HFFc6 (cell line): ENCODE measurements at regions not wholly inside any gene's neighbourhood (a gene's known extent, or its start where the extent isn't known, plus 50 kb on each side); places are given as distances from the start of the nearest gene placed in this dataset.

Source experiments
- DNase-seq: peaks from one replicate; pipeline ENCODE4 v3.0.0-alpha.2; 2018
- H3K27ac Mint-ChIP-seq: 2 replicates; pipeline ENCODE4 v1.8.0; 2020; ENCODE audit warnings: mild to moderate bottlenecking, mixed read lengths
- H3K27me3 Mint-ChIP-seq: 2 replicates; pipeline ENCODE4 v1.8.0; 2021; ENCODE audit warnings: mild to moderate bottlenecking, moderate library complexity, mixed read lengths; ENCODE audit not compliant: insufficient read depth
- H3K36me3 Mint-ChIP-seq: 2 replicates; pipeline ENCODE4 v1.8.0; 2021; ENCODE audit warnings: low read depth, mixed read lengths
- H3K4me1 Mint-ChIP-seq: 2 replicates; pipeline ENCODE4 v1.8.0; 2020; ENCODE audit warnings: low read depth, mixed read lengths
- H3K4me3 Mint-ChIP-seq: 2 replicates; pipeline ENCODE4 v1.8.0; 2020; ENCODE audit warnings: mild to moderate bottlenecking, moderate library complexity, mixed read lengths
- H3K9me3 Mint-ChIP-seq: 2 replicates; pipeline ENCODE4 v1.8.0; 2020; ENCODE audit warnings: mild to moderate bottlenecking, mixed read lengths
- CTCF ChIP-seq: fragments of 200-600 bp; sonication (generic); IDR thresholded peaks from 2 replicates; pipeline ENCODE4 v1.5.0; 2021; ENCODE audit warnings: antibody characterized with exemption, mild to moderate bottlenecking

GRCh38 chr18:2430191-2430590, 141.1 kb downstream of the METTL4 start:
- Mint-ChIP-seq H3K9me3 (peaks cover 11% of the 10 kb centered on the region), H3K4me3 (no peak overlapping the region), H3K27ac (no peak overlapping the region), H3K27me3 (no peaks in the 10 kb centered on the region; the same call in 1 of the 2 replicates), H3K4me1 (peaks cover 19% of the 10 kb centered on the region), H3K36me3 (peaks cover 6% of the 10 kb centered on the region)
- no peak for TF ChIP-seq CTCF
- no peak for DNase-seq

- peaks cover 11% of the 10 kb centered on the region for H3K4me1 Mint-ChIP-seq
- peaks cover 11% of the 10 kb centered on the region for H3K9me3 Mint-ChIP-seq
- no peak overlapping the region for H3K27ac Mint-ChIP-seq
- no peaks in the 10 kb centered on the region; the same call in 1 of the 2 replicates for H3K27me3 Mint-ChIP-seq
- H3K36me3 Mint-ChIP-seq = peaks cover 6% of the 10 kb centered on the region
- no peak for TF ChIP-seq CTCF
- DNase-seq = no peak
- no peak overlapping the region for H3K4me3 Mint-ChIP-seq
Measured at GRCh38 chr18:2431806-2432205, 139.5 kb downstream of the METTL4 start.

GRCh38 chr18:2433366-2433765, 137.9 kb downstream of the METTL4 start:
- Mint-ChIP-seq H3K36me3 (peaks cover 6% of the 10 kb centered on the region), H3K27ac (no peak overlapping the region), H3K27me3 (no peaks in the 10 kb centered on the region; the same call in 1 of the 2 replicates), H3K4me3 (no peak overlapping the region), H3K4me1 (peaks cover 11% of the 10 kb centered on the region), H3K9me3 (peaks cover 11% of the 10 kb centered on the region)
- DNase-seq = no peak
- TF ChIP-seq CTCF = no peak

DNA sequence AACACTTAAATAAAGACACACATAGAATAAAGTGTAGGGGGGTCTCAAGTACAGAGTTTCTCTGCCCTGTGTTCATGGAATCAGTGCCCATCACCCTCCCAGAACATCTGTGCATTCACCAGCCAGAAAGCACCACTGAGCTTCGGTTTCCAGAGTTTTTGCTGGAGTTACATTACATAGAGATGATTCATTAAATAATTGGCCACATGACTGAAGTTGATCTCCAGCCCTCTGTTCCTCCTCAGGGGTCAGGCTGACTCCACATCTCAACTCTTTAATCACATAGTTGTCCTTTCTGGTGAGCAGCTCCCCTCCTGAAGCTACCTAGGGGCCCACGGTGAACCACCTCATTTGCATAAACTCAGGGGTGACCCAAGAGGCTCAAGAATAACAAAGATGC, 129.8 kb downstream of the METTL4 start:
- Mint-ChIP-seq H3K4me3 (no peak overlapping the region), H3K9me3 (peaks cover 21% of the 10 kb centered on the region), H3K4me1 (peaks cover 48% of the 10 kb centered on the region), H3K27ac (no peak overlapping the region), H3K36me3 (peaks cover 22% of the 10 kb centered on the region), H3K27me3 (no peaks in the 10 kb centered on the region)
- no peak for DNase-seq
- no peak for TF ChIP-seq CTCF

GRCh38 chr18:2442006-2442405, 129.3 kb downstream of the METTL4 start:
- DNase-seq = no peak
- H3K4me1 Mint-ChIP-seq = peaks cover 48% of the 10 kb centered on the region
- H3K9me3 Mint-ChIP-seq = peaks cover 21% of the 10 kb centered on the region
- peaks cover 22% of the 10 kb centered on the region for H3K36me3 Mint-ChIP-seq
- no peak overlapping the region for H3K4me3 Mint-ChIP-seq
- no peak for TF ChIP-seq CTCF
- no peaks in the 10 kb centered on the region for H3K27me3 Mint-ChIP-seq
- H3K27ac Mint-ChIP-seq = no peak overlapping the region; the same call in 1 of the 2 replicates

DNA sequence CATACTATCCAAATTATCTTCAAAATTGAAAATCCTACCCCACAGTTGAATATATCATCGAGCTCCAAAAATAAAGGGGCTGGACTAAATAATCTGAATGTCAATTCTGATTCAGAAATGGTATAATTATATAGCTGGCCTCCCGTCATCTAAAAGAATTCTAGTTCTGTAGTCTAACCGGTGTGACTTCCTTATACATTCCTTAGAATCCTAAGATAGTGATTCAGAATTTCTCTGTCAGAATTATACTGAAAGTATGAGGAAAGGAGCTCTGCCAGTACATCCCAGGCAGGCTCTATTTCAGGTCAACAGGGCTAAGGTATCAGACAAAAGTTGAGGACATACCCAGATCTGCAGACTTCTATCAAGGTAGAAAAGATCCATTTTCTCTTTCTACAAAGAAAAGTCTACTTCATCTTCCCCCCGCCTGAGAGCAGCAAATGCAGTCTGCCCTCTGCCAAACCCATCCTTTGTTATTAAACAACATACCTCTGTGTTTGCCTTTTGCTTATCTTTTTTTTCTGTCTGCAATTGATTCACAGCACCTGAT, 128.5 kb downstream of the METTL4 start:
- no peak for DNase-seq
- Mint-ChIP-seq H3K4me3 (peak overlapping the region; percentile 69), H3K9me3 (peaks cover 21% of the 10 kb centered on the region), H3K4me1 (peaks cover 49% of the 10 kb centered on the region), H3K27ac (peak overlapping the region; percentile 65), H3K36me3 (peaks cover 22% of the 10 kb centered on the region), H3K27me3 (no peaks in the 10 kb centered on the region)
- TF ChIP-seq CTCF = no peak
